ENCODE measurements at regions not wholly inside any gene's neighbourhood (a gene's known extent, or its start where the extent isn't known, plus 50 kb on each side); places are given as distances from the start of the nearest gene placed in this dataset.

- no peaks in the 10 kb centered on the region for H3K9me1 ChIP-seq (ENCODE audit: control insufficient read depth, insufficient read depth, low read length)
- no peaks in the 10 kb centered on the region for H3K36me3 ChIP-seq (ENCODE audit: control insufficient read depth, insufficient read depth, low read length)
- DNase-seq (ENCODE audit: extremely low read depth in 1 of 4, low spot score in 3 of 4) (no peak), ATAC-seq (no peak), FAIRE-seq (no peak)
- ChIA-PET CTCF (ENCODE audit: low intra/inter-chr PET ratio) (no interaction called here), POLR2A (no interaction called here)
- in situ Hi-C loops (cut with MboI) (no loop called here), intact Hi-C loops (cut with micrococcal nuclease) (no loop called here)
- no peaks in the 10 kb centered on the region for H4K20me1 ChIP-seq (replicated peaks; ENCODE audit: control insufficient read depth, insufficient read depth, low read length)
- no peak overlapping the region for H3K27ac ChIP-seq (ENCODE audit: extremely low read depth, low read depth, low read length)
- no peak overlapping the region for H3K9ac ChIP-seq (ENCODE audit: insufficient read depth in 1 of 2, low read depth in 2 of 2, low read length in 2 of 2)
- no peak overlapping the region for H3K4me2 ChIP-seq (ENCODE audit: insufficient read depth, low read length)
- no peaks in the 10 kb centered on the region for H3K79me2 ChIP-seq (ENCODE audit: control insufficient read depth, insufficient read depth, low read length)
- H3K27me3 ChIP-seq (ENCODE audit: control insufficient read depth in 2 of 2, insufficient read depth in 2 of 2, low read length in 2 of 2): no peaks in the 10 kb centered on the region
- no peaks in the 10 kb centered on the region for H3K9me3 ChIP-seq (replicated peaks; ENCODE audit: control insufficient read depth, insufficient read depth, low read depth, low read length)
- no peak overlapping the region for H3K4me3 ChIP-seq
- no peak for TF ChIP-seq SMC3 (conservative IDR thresholded peaks at IDR 0.05; ENCODE audit: insufficient read depth, low read depth, low read length)
- H2AFZ ChIP-seq (ENCODE audit: low read depth, low read length): no peak overlapping the region
- BruUV-seq (replicated peaks): no TSS peak
- 23% methylated on average over 4 of the region's 6 CpGs for WGBS (ENCODE audit: insufficient coverage, low coverage, missing lambda C conversion rate)
- H3K4me1 ChIP-seq (replicated peaks in 1 of 2; ENCODE audit: control insufficient read depth in 2 of 2, insufficient read depth in 2 of 2, low read length in 2 of 2): no peaks in the 10 kb centered on the region
Observed at GRCh38 chr10:118520116-118520742, 75.2 kb downstream of the PRLHR start.

- H3K9me3 ChIP-seq (replicated peaks; ENCODE audit: control insufficient read depth, insufficient read depth, low read depth, low read length): no peaks in the 10 kb centered on the region
- in situ Hi-C loops (cut with MboI) (no loop called here), intact Hi-C loops (cut with micrococcal nuclease) (no loop called here)
- no peak overlapping the region for H3K4me3 ChIP-seq
- no peaks in the 10 kb centered on the region for H3K36me3 ChIP-seq (ENCODE audit: control insufficient read depth, insufficient read depth, low read length)
- POLR2A ChIA-PET: no interaction called here
- H3K27ac ChIP-seq (ENCODE audit: extremely low read depth, low read depth, low read length): no peak overlapping the region
- H3K4me2 ChIP-seq (ENCODE audit: insufficient read depth, low read length): no peak overlapping the region
- ATAC-seq (no peak), FAIRE-seq (no peak), DNase-seq (ENCODE audit: extremely low read depth in 1 of 4, low spot score in 3 of 4) (no peak)
- no peaks in the 10 kb centered on the region for H3K27me3 ChIP-seq (ENCODE audit: control insufficient read depth in 2 of 2, insufficient read depth in 2 of 2, low read length in 2 of 2)
- no peak overlapping the region for H3K9ac ChIP-seq (ENCODE audit: insufficient read depth in 1 of 2, low read depth in 2 of 2, low read length in 2 of 2)
- TF ChIP-seq NR2F6 (CRISPR knock-in tag; IDR thresholded peaks at IDR 0.05): no peak
- peak; percentile 98 for TF ChIP-seq ZNF583 (CRISPR knock-in tag; IDR thresholded peaks at IDR 0.05)
- no peaks in the 10 kb centered on the region for H3K79me2 ChIP-seq (ENCODE audit: control insufficient read depth, insufficient read depth, low read length)
- CTCF ChIA-PET (ENCODE audit: low intra/inter-chr PET ratio): interaction anchor here (0.7 kb wide), 1 partner anchor 17 kb away, joined by 3 read pairs; no protein-coding TSS in a partner anchor
- H3K9me1 ChIP-seq (ENCODE audit: control insufficient read depth, insufficient read depth, low read length): no peaks in the 10 kb centered on the region
- no peaks in the 10 kb centered on the region for H3K4me1 ChIP-seq (replicated peaks in 1 of 2; ENCODE audit: control insufficient read depth in 2 of 2, insufficient read depth in 2 of 2, low read length in 2 of 2)
- no TSS peak for BruUV-seq (replicated peaks)
- H2AFZ ChIP-seq (ENCODE audit: low read depth, low read length): no peak overlapping the region
- H4K20me1 ChIP-seq (replicated peaks; ENCODE audit: control insufficient read depth, insufficient read depth, low read length): no peaks in the 10 kb centered on the region
Observed at GRCh38 chr10:118518095-118518494, 77.4 kb downstream of the PRLHR start.

Measured in K562 (cell line).